ENCODE measurements at regions not wholly inside any gene's neighbourhood (a gene's known extent, or its start where the extent isn't known, plus 50 kb on each side); places are given as distances from the start of the nearest gene placed in this dataset.

DNA sequence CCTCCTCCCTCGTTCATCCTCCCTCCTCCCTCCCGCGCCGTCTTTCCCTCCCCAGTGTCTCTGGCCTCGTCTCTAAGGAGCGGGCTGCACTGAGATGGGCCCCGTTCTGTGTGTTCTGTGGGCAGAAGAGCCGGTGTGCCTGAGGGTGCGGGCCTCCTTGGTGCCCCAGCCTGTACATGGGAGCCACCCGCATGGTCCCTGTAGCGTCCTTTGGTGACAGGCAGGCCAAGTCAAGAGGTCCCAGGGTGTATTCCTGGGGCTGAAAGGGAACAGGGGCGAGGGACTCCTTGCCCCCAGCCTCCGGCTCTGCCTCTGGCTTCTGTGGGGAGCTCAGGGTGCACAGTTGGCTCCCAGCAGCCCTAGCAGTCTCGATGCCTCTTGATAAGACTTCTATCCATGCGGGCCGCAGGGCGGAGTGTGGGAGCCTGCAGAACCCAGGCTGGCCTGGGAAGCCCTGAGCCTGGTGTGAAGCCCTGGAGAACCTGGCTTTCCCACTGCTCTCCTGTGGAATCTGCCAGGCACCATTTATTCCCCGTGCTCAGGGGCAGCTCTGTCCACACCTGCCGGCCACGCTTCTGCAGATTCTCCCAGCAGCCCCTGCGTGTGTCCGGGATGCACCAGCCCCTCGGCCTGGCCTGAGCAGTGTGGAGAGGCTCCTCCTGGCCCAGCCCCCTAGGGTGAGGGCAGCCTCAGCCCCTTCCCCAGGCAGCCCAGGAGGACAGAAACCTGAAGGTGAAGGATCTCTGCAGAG is 181.3 kb downstream of the KIF26A start:
- no peak for DNase-seq (ENCODE audit: low read depth in 2 of 2)

DNA sequence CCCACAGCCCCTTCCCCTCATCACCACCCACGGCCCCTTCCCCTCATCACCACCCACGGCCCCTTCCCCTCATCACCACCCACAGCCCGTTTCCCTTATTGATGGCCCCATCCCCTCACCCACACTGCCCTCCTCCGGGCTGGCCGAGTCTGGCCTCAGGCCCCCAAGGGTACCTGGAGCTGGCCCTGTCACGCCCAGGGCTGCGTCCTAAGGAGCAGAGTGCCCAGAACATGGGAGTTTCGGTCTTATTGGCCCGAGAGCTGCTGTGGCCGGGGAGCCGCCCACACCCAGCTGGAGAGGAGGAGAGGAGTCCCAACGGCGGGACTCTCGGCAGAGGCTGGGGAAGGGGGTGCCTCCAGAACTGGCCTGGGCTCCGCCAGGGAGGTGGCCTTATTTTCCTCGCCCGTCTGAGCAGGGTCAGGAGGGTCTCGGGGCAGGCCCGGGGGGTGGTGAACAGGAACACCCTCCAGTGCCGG is 182.3 kb downstream of the KIF26A start:
- no peak for DNase-seq (ENCODE audit: low read depth in 2 of 2)

DNA sequence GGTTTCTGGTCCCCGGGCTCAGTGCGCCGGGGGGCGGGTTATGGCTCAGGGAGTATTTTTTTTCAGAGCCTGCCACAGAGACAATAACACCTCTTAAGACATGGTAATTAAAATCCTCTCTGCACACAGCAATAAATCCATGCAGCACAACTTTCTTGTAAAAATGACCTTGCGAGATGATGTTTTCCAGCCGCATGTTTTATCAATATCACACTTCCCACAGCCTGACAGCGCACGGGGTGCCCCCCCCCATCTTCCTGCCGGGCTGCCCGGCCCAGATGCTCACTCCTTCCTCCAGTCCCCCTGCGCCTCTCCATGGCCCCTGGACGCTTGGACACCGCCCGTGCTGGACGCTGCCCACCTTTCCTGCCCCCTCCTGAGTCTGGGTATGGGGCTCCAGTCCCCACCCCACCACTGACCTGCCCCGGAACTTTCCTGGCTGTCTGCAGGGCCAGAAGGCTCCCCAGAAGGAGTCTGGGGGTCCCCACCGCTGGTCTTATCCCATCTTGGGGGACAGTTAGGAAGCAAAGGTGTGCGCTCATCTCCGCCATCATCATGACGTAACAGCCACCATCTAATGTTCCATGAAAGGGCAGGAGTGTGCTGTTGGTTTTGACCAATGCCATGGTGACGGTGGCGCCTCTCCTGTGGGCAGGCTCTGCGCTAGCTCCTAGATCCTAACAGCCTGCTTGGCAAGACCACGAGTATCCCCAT is 182.9 kb downstream of the KIF26A start:
- no peak for DNase-seq (ENCODE audit: low read depth in 2 of 2)

DNA sequence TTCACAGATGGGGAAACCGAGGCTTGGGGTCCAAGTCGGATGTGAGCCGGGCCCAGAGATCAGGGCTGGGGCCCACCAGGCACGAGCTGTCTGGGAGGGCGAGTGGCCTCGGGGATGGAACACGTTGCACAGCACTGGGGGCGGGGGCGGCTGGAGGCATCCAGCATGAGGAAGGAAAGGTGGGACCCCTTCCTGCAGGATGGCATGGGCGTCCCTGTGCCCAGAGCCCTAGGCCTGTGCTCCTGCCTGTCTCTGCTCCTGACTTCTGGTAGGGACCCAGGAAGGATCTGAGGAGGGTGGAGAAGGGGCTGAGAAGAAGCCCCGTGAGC is 183.4 kb downstream of the KIF26A start:
- no peak for DNase-seq (ENCODE audit: low read depth in 2 of 2)

DNA sequence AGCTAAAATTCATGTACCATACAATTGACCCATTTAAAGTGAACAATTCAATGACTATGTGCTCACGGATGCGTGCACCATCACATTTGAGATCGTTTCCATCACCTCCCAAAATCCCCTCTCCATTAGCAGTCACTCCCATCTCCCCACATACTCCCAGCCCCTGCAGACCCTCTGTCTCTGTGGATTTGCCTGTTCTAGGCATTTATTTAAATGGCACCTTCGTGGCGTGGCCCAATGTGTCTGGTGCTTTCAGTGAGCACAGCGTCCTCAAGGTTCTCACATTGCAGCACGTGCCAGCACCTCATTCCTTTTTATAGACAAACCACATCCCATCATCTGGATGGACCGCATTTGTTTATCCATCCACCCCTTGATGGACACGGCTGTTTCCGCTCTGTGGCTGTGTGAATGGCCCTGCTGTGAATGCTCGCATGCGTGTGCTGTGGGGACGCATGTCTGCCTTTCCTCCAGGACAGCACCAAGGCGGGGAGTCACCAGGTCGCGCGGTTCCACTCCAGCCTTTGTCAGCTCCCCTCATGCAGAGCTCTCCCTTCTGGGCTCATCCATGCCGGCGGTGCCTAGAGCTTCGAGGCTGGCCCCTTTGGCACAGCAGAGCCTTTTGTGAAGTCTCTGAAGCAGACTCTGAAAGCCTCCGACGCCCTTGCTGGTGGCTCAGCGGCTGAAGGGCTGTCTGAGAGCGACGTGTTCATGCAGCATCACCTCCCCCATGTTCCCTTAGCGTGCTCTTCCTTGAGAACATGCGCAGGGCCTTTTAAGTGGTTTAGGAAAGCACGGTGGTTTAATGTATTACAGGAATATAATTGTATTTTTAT is 184.4 kb downstream of the KIF26A start:
- DNase-seq (ENCODE audit: low read depth in 2 of 2), result no peak

DNA sequence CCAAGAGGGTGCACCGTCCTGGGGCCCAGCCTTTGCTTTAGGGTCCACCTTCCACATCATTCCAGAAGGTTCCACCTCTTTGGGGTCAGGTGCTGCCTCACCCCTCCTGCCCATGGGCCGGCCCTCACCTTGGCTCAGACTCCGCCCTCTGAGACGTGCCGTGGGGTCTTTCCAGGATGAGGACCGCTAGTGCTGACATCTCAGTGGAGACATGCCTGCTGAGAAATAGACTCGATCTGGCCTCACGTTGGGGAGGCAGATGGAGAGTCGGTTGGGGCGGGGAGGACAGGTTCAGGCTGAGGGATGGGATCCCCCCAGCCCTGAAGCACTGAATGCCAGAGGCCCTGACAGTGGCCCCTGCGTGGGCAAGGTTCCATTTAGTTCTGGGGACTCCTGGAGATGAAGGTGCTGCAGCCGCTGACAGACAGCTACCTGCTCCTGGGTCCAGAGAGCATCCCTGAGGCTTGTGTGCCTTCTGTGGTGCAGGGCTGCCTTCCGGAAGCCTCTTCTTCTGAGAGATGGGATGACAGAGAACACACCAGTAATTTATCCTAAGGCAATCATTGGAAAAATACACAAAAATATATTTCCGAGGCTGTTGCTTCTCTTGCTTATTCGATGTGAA is 185.3 kb downstream of the KIF26A start:
- DNase-seq (ENCODE audit: low read depth in 2 of 2), result no peak

DNA sequence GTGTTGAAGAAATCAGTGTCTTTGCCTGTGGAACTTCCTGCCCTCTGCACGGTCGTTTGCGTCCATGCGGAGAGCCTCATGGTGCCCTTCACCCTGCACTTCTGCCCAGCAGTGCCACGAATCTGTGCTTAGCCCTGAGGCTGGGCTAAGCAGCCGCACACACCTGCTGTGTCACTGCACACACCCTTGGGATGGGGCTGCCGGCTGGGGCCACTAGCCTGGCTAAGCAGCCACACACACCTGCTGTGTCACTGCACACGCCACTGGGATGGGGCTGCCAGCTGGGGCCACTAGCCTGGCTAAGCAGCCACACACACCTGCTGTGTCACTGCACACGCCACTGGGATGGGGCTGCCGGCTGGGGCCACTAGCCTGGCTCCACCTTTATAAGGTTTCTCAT is 188.5 kb downstream of the KIF26A start:
- DNase-seq (ENCODE audit: low read depth in 2 of 2), result no peak

DNA sequence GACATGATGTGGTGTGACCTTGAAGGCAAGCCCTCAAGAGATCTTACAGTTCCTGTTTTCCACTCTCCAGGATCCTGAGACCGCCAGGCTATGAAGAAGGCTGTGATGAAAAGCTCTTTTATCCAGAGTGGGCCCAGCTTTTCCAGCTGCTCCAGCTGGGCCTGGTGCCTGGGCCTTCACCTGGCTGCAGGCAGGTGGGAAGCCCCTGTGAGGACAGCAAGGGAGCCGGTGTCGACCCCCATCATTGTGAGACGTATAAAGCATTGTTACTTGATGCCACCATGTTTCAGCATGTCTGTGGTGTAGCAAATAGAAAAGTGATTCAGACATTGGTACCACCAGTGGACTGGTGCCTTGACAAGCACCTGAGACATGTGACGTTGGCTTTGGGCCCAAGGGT is 190.2 kb downstream of the KIF26A start:
- DNase-seq (ENCODE audit: low read depth in 2 of 2), result no peak

DNA sequence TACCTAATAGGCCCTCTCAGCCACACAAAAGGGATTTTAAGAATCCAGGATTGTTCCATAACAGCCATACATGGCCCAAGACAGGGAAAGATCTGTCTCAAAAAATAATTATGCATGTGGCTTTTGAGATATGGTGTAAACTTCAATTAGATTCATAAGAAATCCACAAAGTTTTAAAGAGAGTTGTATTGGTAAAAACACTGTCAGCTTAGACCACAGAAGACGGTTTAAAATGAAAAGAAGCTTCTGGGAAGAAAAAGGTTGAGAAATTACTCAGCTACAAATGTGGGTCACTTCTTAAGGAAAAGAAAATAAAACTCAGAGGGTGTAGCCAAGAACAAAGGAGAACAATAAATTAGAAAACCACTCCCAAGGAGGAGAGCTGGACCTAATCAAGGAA is 191.4 kb downstream of the KIF26A start:
- no peak for DNase-seq (ENCODE audit: low read depth in 2 of 2)

DNA sequence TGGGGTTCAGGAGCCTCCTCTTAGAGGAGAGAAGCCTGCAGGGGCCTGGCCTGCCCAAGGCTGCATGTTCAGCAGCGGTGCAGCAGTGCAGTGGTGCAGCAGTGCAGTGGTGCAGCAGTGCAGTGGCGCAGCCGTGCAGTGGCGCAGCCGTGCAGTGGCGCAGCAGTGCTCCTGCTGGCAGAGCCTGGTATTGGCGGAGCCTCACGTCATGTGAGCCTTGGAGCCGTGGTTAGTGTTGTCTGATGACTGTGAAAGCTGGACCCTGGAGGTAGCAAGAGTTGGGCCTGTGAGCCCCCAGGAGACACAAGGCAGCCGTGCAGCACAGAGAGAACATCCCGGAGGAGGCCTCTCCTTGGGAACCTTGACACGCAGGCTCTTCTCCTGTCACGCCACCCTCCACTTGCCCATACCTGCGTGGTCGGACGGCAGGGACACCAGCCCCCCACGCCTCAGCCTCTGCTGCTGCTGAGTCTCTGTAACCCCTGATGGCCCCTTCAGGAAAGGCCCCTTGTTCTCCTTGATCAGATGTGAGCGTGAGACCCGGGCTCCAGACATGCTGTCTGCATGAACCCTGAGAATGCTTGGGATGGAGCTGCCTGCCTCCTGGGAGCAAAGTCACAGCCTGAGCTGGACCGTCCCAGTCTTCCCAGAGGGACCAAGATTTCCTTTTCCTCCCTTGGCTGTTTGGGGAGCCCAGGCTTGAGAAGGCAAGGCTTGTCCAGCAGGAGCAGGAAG is 193.7 kb downstream of the KIF26A start:
- no peak for DNase-seq (ENCODE audit: low read depth in 2 of 2)

DNA sequence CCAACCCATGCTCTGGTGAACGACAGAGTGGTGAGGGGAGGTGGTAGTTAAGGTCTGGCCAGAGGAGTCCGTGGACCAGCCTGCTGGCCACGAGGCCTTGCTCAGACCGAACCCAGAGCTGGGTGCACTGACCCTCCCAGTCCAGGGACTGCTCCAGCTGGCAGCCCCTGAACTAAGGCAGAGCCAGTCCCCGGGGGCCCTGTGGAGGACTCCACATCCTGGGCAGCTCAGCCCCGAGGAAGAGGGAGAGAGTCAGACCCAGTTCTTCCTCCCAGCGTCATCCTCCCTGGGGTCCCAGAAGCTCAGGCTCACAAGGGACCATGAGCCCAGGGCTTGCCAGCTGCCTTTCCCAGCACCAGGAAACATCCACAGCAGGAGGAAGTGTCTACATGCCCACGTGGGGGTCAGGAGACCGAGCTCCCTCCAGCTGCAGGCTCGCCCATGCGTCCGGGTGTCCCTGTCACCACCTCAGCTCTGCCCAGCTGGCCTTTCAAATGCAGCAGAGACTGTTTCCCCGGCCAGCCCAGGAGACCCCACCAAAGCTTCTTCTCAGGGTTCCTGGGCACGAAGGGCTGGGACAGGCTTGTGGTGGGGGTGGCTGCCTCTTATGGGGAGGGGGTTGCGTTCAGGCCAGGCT is 194.4 kb downstream of the KIF26A start:
- no peak for DNase-seq (ENCODE audit: low read depth in 2 of 2)

DNA sequence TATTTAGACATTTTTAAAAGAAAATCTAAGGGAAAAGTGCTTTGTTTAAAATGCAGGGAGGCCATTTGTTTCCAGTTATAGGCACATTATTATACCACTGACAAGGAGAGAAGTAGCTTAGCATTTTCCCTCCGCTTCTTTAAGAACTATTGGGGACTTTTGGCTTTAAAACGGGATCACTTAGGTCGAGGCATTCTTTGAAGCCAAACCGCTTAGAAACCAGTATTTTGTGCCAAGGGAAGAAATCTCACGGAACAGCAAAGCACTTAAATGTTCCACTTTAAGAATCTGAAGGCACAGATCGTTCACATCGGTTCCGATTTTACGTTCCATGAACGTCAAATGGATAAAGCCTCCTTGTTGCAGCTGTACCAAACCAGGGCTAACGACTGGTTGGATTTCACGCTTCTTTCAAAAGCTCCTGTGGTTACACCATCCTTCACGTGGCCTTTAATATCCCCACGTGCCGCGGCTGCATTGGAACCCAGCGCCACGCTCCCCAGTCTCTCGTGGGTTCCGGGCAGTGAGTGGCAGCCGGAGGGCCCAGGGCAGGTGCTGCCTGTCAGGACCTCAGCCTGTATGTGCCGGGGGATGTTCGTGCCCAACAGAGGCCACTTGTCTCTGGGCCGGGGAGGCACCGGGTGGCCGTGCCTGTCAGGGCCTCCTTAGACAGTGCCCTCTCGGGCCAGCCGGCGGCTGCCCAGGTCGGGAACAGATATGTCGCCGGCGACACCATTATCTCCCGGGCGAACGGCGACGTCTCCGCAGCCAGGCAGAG is 195.4 kb downstream of the KIF26A start:
- no peak for DNase-seq (ENCODE audit: low read depth in 2 of 2)

DNA sequence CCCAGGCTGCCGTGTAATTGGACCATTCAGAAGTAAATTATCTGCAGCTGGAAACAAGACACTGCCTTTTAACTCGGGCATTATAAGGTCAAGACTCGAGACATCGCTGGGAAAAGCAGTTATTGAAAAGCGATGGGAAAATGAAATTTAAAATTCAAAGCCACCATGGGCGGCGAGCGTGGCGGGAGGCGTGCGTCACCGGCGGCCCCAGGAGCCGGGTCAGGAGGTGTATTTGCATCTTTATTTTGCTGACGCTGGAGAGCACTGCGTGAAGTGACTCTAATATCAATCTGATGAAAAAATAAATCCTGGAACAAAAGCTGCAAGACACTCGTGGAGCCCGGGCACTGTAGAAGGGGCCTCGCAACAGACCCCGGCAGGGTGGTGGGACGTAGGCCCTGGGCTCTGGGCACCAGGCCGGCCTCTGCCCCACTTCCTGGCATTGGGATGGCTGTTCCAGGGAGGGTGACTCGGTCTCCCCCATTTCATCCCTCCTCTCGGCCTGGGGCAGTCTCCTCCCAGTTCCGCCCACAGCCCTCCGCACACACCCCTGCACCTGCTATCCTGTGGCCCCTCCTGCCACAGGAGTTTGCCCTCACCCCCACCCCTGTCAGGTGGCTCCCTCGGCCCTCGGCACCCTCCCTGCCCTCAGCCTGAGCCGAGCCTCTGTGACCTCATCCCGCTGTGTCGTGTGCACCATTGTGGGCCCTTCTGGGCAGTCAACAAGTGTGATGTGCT is 196.2 kb downstream of the KIF26A start:
- no peak for DNase-seq (ENCODE audit: low read depth in 2 of 2)

DNA sequence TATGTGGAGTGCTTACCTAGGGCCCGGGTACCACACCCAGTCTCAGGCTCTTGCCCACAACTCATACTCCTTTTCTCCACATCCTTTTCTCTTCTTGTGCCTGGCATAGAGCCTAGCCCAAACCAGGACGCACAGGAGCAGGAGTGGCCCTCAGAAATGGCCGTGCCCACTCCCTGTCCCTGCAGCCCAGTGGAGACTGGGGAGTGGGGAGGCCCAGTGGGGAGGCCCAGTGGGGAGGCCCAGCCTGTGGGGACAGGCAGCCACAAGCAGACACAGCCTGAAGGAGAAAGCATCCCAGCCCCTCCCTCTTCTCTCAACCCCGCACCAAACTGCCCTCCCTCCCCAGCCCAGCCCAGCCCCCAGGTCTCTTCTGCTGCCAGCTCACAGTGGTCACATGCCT is 196.8 kb downstream of the KIF26A start:
- no peak for DNase-seq (ENCODE audit: low read depth in 2 of 2)

DNA sequence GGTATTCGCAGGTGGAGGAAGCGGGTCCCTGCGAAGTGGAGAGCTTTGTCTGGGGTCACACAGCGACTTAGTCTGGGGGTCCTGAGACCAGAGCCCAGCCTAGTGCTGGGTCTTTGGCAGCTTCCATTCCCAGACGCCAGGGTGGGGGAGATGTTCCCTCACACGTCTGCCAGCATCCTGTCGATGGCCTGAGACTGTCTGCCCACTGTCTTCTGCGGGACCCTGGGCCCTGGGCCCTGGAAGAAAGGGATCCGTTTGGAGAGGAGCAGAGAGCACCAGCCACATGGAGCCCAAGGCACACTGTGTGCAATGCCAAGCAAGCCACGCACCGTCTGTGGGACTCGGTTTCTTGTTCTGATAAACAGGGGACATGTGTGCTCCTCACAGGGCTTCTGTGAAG is 197.2 kb downstream of the KIF26A start:
- DNase-seq (ENCODE audit: low read depth in 2 of 2), result no peak

DNA sequence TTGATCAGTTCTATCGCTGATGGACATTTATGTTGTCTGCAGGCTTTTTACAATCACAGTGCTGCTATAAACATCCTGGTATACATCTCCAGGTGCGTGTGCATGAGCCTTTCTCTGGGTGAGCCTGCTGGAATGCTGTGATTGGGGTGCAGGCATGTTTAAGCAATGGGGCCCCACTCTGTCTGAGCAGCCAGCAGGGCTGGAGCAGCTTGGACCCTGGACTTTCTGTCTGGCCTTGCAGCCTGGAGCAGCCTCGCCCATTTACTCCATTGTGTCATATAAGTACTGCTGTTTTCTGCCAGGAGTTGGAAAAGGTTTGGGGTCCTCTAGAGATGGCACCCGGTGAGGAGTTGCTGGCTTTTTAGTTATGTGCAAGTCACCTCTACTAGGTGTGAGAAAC is 199.0 kb downstream of the KIF26A start:
- DNase-seq (ENCODE audit: low read depth in 2 of 2), result no peak

DNA sequence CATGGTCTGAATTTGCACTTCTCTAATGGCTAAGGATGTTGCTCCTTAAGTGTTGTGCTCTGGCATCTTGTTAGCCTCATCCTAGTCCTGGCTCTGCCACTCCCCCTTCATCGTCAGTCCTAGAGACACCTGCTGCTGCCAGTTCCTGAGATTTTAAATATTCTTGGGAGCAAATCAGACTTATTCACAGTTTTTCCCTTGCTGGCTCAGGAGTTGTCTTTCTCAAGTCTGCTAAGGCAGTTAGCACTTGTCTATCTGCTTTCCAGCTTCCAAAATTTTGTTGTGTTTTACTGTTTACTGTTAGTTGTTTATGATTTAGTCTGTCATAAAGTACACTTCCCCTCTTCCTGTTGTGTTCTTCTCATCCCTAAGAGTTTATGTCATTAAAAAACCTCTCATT is 201.0 kb downstream of the KIF26A start:
- no peak for DNase-seq (ENCODE audit: low read depth in 2 of 2)

DNA sequence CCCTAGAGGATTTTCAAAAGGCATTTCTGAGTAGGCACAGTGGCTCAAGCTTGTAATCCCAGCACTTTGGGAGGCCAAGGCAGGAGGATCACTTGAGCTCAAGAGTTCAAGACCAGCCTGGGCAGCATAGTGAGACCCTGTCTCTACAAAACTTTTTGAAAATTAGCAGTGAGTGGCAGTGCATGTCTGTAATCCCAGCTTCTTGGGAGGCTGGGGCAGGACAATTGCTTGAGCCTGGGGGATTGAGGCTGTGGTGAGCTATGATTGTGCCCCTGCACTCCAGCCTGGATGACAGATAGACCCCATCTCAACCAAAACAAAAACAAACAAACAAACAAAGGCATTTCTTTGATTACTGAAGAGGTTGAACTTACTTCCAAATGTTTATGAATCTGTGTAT is 201.4 kb downstream of the KIF26A start:
- DNase-seq (ENCODE audit: low read depth in 2 of 2), result no peak

Measured in stimulated activated CD4-positive, alpha-beta T cell treated with anti-CD3 and anti-CD28 coated beads, Interleukin-4, amount 100 ng/mL, for 48 hours (primary cell).